ENCODE measurements at regions not wholly inside any gene's neighbourhood (a gene's known extent, or its start where the extent isn't known, plus 50 kb on each side); places are given as distances from the start of the nearest gene placed in this dataset.

DNA sequence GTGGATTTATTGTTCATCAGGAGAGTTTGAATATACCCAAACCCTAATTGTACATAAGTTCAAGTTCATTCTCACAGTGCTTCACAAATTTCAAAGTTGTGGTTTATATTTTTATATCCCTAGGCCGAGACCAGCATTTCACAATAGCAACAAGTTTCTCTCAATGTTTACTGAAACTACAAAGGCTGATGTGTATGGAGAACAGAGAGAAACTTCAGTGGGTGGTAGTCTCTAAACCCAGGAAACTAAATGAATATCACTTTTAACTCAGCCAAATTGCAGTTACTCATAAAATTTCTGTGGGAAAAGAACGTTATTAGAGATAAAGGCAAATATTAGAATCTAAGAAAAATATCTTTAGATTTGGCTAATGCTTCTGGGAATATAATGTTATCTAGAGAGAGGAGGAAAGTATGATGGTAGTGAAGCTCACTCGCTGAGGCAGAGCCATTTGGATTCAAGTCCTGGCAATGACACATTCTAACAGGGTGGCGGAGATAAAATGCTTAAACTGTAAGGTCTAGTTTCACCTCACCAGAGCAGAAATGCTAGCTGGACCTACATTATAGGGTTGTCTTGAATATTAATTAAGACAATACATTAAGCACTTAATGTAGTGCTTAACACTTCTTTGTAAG lies 514.8 kb downstream of the EPHA3 start:
- Histone ChIP-seq H4K20me1 (replicated peaks; ENCODE audit: control insufficient read depth, insufficient read depth, low read length) (no peaks in the 10 kb centered on the region), H3K9ac (ENCODE audit: insufficient read depth in 1 of 2, low read depth in 2 of 2, low read length in 2 of 2) (no peak overlapping the region), H3K36me3 (ENCODE audit: control insufficient read depth, insufficient read depth, low read length) (no peaks in the 10 kb centered on the region), H3K9me1 (ENCODE audit: control insufficient read depth, insufficient read depth, low read length) (no peaks in the 10 kb centered on the region), H3K4me3 (no peak overlapping the region), H3K4me1 (replicated peaks in 1 of 2; ENCODE audit: control insufficient read depth in 2 of 2, insufficient read depth in 2 of 2, low read length in 2 of 2) (no peaks in the 10 kb centered on the region), H3K4me2 (ENCODE audit: insufficient read depth, low read length) (no peak overlapping the region), H3K9me3 (replicated peaks; ENCODE audit: control insufficient read depth, insufficient read depth, low read depth, low read length) (no peaks in the 10 kb centered on the region), H3K27me3 (ENCODE audit: control insufficient read depth in 2 of 2, insufficient read depth in 2 of 2, low read length in 2 of 2) (no peaks in the 10 kb centered on the region), H3K79me2 (ENCODE audit: control insufficient read depth, insufficient read depth, low read length) (no peaks in the 10 kb centered on the region), H3K27ac (ENCODE audit: extremely low read depth, low read depth, low read length) (no peak overlapping the region), H2AFZ (ENCODE audit: low read depth, low read length) (no peak overlapping the region)
- FAIRE-seq (no peak), ATAC-seq (no peak), DNase-seq (ENCODE audit: extremely low read depth in 1 of 4, low spot score in 3 of 4) (no peak)
- no TSS peak for BruUV-seq (replicated peaks)
- ChIA-PET POLR2A (no interaction called here), CTCF (ENCODE audit: low intra/inter-chr PET ratio) (no interaction called here)
- intact Hi-C loops (cut with micrococcal nuclease) (no loop called here), in situ Hi-C loops (cut with MboI) (no loop called here)
- 0% methylated on average over 4 of the region's 4 CpGs for WGBS (ENCODE audit: insufficient coverage, low coverage, missing lambda C conversion rate)
- no peak for TF ChIP-seq ARID4B (CRISPR knock-in tag; IDR thresholded peaks at IDR 0.05)
- TF ChIP-seq SMARCA4 (IDR thresholded peaks at IDR 0.05): no peak
- TF ChIP-seq, protein P1, sequence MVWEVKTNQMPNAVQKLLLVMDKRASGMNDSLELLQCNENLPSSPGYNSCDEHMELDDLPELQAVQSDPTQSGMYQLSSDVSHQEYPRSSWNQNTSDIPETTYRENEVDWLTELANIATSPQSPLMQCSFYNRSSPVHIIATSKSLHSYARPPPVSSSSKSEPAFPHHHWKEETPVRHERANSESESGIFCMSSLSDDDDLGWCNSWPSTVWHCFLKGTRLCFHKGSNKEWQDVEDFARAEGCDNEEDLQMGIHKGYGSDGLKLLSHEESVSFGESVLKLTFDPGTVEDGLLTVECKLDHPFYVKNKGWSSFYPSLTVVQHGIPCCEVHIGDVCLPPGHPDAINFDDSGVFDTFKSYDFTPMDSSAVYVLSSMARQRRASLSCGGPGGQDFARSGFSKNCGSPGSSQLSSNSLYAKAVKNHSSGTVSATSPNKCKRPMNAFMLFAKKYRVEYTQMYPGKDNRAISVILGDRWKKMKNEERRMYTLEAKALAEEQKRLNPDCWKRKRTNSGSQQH (CRISPR knock-in tag; IDR thresholded peaks at IDR 0.05): no peak
- TF ChIP-seq REST (IDR thresholded peaks at IDR 0.05; ENCODE audit: borderline replicate concordance): no peak
- no peak for TF ChIP-seq REST (CRISPR knock-in tag; IDR thresholded peaks at IDR 0.05; ENCODE audit: low read depth)
- TF ChIP-seq, protein P2, sequence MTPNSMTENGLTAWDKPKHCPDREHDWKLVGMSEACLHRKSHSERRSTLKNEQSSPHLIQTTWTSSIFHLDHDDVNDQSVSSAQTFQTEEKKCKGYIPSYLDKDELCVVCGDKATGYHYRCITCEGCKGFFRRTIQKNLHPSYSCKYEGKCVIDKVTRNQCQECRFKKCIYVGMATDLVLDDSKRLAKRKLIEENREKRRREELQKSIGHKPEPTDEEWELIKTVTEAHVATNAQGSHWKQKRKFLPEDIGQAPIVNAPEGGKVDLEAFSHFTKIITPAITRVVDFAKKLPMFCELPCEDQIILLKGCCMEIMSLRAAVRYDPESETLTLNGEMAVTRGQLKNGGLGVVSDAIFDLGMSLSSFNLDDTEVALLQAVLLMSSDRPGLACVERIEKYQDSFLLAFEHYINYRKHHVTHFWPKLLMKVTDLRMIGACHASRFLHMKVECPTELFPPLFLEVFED (CRISPR knock-in tag; conservative IDR thresholded peaks at IDR 0.05): no peak
- no peak for TF ChIP-seq NFIC (IDR thresholded peaks at IDR 0.05)
